MM.1S (cell line): ENCODE measurements at regions not wholly inside any gene's neighbourhood (a gene's known extent, or its start where the extent isn't known, plus 50 kb on each side); places are given as distances from the start of the nearest gene placed in this dataset.

Source experiments
- DNase-seq: peaks from one replicate; pipeline ENCODE4 v3.0.0-alpha.2; 2015
- H2AFZ ChIP-seq: fragments of 300-600 bp; sonication (generic); 2 replicates; pipeline ENCODE4 v1.6.0; 2016; ENCODE audit warnings: antibody characterized with exemption, low read length
- H3F3A ChIP-seq: fragments of 300-600 bp; sonication (generic); 2 replicates; pipeline ENCODE4 v1.6.1; 2016; ENCODE audit warnings: mild to moderate bottlenecking, antibody characterized with exemption, low read length, moderate library complexity, mixed read lengths; ENCODE audit not compliant: insufficient read depth
- H3K27ac ChIP-seq: fragments of 300-600 bp; sonication (generic); 2 replicates; pipeline ENCODE4 v1.5.1; 2016; ENCODE audit warnings: mild to moderate bottlenecking, low read length
- H3K27me3 ChIP-seq: fragments of 300-600 bp; sonication (generic); replicated peaks from 2 replicates; pipeline ENCODE4 v1.6.0; 2016; ENCODE audit warnings: low read length; ENCODE audit not compliant: insufficient read depth
- H3K36me3 ChIP-seq: fragments of 300-600 bp; sonication (generic); replicated peaks from 2 replicates; pipeline ENCODE4 v1.6.1; 2016; ENCODE audit warnings: mild to moderate bottlenecking, low read length, mixed read lengths; ENCODE audit not compliant: insufficient read depth
- H3K4me1 ChIP-seq: fragments of 300-600 bp; sonication (generic); 2 replicates; pipeline ENCODE4 v1.6.1; 2016; ENCODE audit warnings: low read length, mixed read lengths
- H3K4me2 ChIP-seq: fragments of 300-600 bp; sonication (generic); 2 replicates; pipeline ENCODE4 v1.6.0; 2016; ENCODE audit warnings: low read depth, low read length
- H3K4me3 ChIP-seq: fragments of 300-600 bp; sonication (generic); 2 replicates; pipeline ENCODE4 v1.5.1; 2016; ENCODE audit warnings: low read length, mixed read lengths
- H3K79me2 ChIP-seq: fragments of 300-600 bp; sonication (generic); 2 replicates; pipeline ENCODE4 v1.6.1; 2016; ENCODE audit warnings: mixed run types, low read length, mixed read lengths
- H3K9ac ChIP-seq: fragments of 300-600 bp; sonication (generic); 2 replicates; pipeline ENCODE4 v1.6.1; 2016; ENCODE audit warnings: low read length, mixed read lengths
- H3K9me2 ChIP-seq: fragments of 300-600 bp; sonication (generic); replicated peaks from 2 replicates; pipeline ENCODE4 v1.6.1; 2016; ENCODE audit warnings: mild to moderate bottlenecking, low read length, mixed read lengths; ENCODE audit not compliant: insufficient read depth
- H3K9me3 ChIP-seq: fragments of 300-600 bp; sonication (generic); replicated peaks from 2 replicates; pipeline ENCODE4 v1.6.1; 2016; ENCODE audit warnings: mild to moderate bottlenecking, low read length, mixed read lengths; ENCODE audit not compliant: insufficient read depth
- H4K20me1 ChIP-seq: fragments of 300-600 bp; sonication (generic); 2 replicates; pipeline ENCODE4 v1.6.1; 2016; ENCODE audit warnings: mild to moderate bottlenecking, low read length, moderate library complexity, mixed read lengths; ENCODE audit not compliant: insufficient read depth
- CTCF ChIP-seq: fragments of 300-600 bp; sonication (generic); IDR thresholded peaks from 2 replicates; pipeline ENCODE4 v1.5.1; 2016; ENCODE audit warnings: antibody characterized with exemption, low read length, mixed read lengths
- EZH2 ChIP-seq: fragments of 300-600 bp; sonication (generic); optimal IDR thresholded peaks from 2 replicates; pipeline ENCODE3; 2017; ENCODE audit warnings: low read depth, mild to moderate bottlenecking, antibody characterized with exemption, low read length, mixed read lengths
- EZH2phosphoT487 ChIP-seq: fragments of 300-600 bp; sonication (generic); IDR thresholded peaks from 2 replicates; pipeline ENCODE4 v1.6.1; 2018; ENCODE audit warnings: antibody characterized with exemption, low read length

- no peaks in the 10 kb centered on the region for H3F3A ChIP-seq
- no peaks in the 10 kb centered on the region for H3K79me2 ChIP-seq
- H3K36me3 ChIP-seq = no peaks in the 10 kb centered on the region
- H3K4me2 ChIP-seq = no peak overlapping the region
- no peak for DNase-seq
- H3K27ac ChIP-seq = no peak overlapping the region
- H2AFZ ChIP-seq = no peak overlapping the region
- H3K4me1 ChIP-seq = no peaks in the 10 kb centered on the region
- H4K20me1 ChIP-seq = no peaks in the 10 kb centered on the region
- no peaks in the 10 kb centered on the region for H3K9me2 ChIP-seq
- no peak overlapping the region for H3K4me3 ChIP-seq
- H3K9me3 ChIP-seq = no peaks in the 10 kb centered on the region
- TF ChIP-seq CTCF (no peak), EZH2 (no peak), EZH2phosphoT487 (no peak)
- no peaks in the 10 kb centered on the region for H3K27me3 ChIP-seq
- H3K9ac ChIP-seq = no peak overlapping the region
These were observed 436.4 kb downstream of the BCOR start for GRCh38 chrX:39661116-39661907.

GRCh38 chrX:39665830-39666518 lies 431.8 kb downstream of the BCOR start:
- Histone ChIP-seq H3F3A (no peaks in the 10 kb centered on the region), H3K9me3 (no peaks in the 10 kb centered on the region), H3K4me3 (no peak overlapping the region), H3K27me3 (no peaks in the 10 kb centered on the region), H3K9me2 (no peaks in the 10 kb centered on the region), H4K20me1 (no peaks in the 10 kb centered on the region), H3K4me1 (no peaks in the 10 kb centered on the region), H3K36me3 (no peaks in the 10 kb centered on the region), H3K79me2 (no peaks in the 10 kb centered on the region), H3K27ac (no peak overlapping the region), H3K9ac (no peak overlapping the region), H2AFZ (no peak overlapping the region), H3K4me2 (no peak overlapping the region)
- DNase-seq = no peak
- TF ChIP-seq EZH2 (no peak), CTCF (no peak), EZH2phosphoT487 (no peak)

GRCh38 chrX:39667191-39667590 lies 430.6 kb downstream of the BCOR start:
- no peak overlapping the region for H3K9ac ChIP-seq
- H3K4me1 ChIP-seq = no peaks in the 10 kb centered on the region
- H3K27me3 ChIP-seq = no peaks in the 10 kb centered on the region
- no peaks in the 10 kb centered on the region for H3K79me2 ChIP-seq
- TF ChIP-seq CTCF (no peak), EZH2 (no peak), EZH2phosphoT487 (no peak)
- H3K27ac ChIP-seq = no peak overlapping the region
- H3K9me2 ChIP-seq = no peaks in the 10 kb centered on the region
- H3K4me2 ChIP-seq = no peak overlapping the region
- H2AFZ ChIP-seq = no peak overlapping the region
- no peak overlapping the region for H3K4me3 ChIP-seq
- DNase-seq = no peak
- no peaks in the 10 kb centered on the region for H3K36me3 ChIP-seq
- H4K20me1 ChIP-seq = no peaks in the 10 kb centered on the region
- no peaks in the 10 kb centered on the region for H3F3A ChIP-seq
- H3K9me3 ChIP-seq = no peaks in the 10 kb centered on the region
